GM23338 (cell line): ENCODE measurements at regions not wholly inside any gene's neighbourhood (a gene's known extent, or its start where the extent isn't known, plus 50 kb on each side); places are given as distances from the start of the nearest gene placed in this dataset.

Experiments used
- CREB1 ChIP-seq: fragments of 250-450 bp; sonication (Bioruptor Pico); IDR thresholded peaks from 2 replicates; pipeline ENCODE4 v1.5.0; 2020; ENCODE audit warnings: low read depth, mild to moderate bottlenecking, moderate library complexity
- EZH2 ChIP-seq: fragments of 200-600 bp; sonication (generic); IDR thresholded peaks from one replicate; pipeline ENCODE4 v1.8.0; 2017; ENCODE audit warnings: antibody characterized with exemption, mild to moderate bottlenecking, low read depth; ENCODE audit not compliant: unreplicated experiment
- EZH2phosphoT487 ChIP-seq: fragments of 200-600 bp; sonication (generic); IDR thresholded peaks from one replicate; pipeline ENCODE4 v1.8.1; 2018; ENCODE audit warnings: antibody characterized with exemption; ENCODE audit not compliant: unreplicated experiment
- POLR2AphosphoS5 ChIP-seq: IDR thresholded peaks from 2 replicates; pipeline ENCODE4 v1.6.1; 2016; ENCODE audit warnings: antibody characterized with exemption, low read depth
- ZNF114 ChIP-seq: fragments of 250-450 bp; sonication (Bioruptor Pico); IDR thresholded peaks from 2 replicates; pipeline ENCODE4 v1.5.0; 2020; ENCODE audit warnings: mild to moderate bottlenecking, moderate library complexity
- TF ChIP-seq, protein P1 (sequence below), 2 experiments: fragments of 200-600 bp in 1 of 2; sonication (generic) in 1 of 2; conservative IDR thresholded peaks; 2 replicates each; pipeline versions ENCODE4 v1.5.1 to v1.6.1; 2016 to 2017; ENCODE audit warnings: antibody characterized with exemption in 2 of 2, low read depth in 2 of 2, mild to moderate bottlenecking in 2 of 2, moderate library complexity in 1 of 2
- TF ChIP-seq, protein P2 (sequence below): IDR thresholded peaks from one replicate; pipeline ENCODE4 v1.6.1; 2018; ENCODE audit warnings: antibody characterized with exemption; ENCODE audit not compliant: unreplicated experiment

DNA sequence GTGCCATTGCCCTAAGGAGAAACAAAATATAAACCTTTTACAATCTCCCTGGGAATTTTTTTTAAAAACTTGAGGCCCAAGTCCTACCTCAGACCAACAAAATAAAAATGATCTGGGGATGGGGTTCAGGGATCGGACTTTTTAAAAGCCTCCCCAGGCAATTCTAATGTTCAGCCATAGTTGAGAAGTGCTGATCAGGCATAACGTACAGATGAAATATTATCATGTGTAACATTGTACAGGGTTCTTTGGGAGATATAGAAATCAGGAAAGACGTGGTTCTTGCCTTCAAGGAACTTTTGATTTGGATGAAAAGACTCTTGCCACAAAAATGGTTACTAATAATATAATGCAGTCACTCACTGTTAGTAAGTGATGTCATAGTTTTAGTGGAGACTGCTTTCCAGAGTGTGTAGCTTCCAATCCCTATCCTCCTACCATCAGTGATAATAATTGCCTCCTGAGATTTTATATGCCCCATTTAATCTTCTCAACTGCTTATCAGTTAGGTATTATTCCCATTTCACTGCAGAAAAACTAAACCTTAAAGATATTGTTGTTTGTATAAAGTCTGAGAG, 135.6 kb downstream of the BRMS1L start:
- TF ChIP-seq, protein P1, sequence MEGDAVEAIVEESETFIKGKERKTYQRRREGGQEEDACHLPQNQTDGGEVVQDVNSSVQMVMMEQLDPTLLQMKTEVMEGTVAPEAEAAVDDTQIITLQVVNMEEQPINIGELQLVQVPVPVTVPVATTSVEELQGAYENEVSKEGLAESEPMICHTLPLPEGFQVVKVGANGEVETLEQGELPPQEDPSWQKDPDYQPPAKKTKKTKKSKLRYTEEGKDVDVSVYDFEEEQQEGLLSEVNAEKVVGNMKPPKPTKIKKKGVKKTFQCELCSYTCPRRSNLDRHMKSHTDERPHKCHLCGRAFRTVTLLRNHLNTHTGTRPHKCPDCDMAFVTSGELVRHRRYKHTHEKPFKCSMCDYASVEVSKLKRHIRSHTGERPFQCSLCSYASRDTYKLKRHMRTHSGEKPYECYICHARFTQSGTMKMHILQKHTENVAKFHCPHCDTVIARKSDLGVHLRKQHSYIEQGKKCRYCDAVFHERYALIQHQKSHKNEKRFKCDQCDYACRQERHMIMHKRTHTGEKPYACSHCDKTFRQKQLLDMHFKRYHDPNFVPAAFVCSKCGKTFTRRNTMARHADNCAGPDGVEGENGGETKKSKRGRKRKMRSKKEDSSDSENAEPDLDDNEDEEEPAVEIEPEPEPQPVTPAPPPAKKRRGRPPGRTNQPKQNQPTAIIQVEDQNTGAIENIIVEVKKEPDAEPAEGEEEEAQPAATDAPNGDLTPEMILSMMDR (conservative IDR thresholded peaks at IDR 0.05; ENCODE audit: low read depth in 2 of 2), result no peak
- no peak for TF ChIP-seq EZH2phosphoT487
- no peak for TF ChIP-seq EZH2
- no peak for TF ChIP-seq POLR2AphosphoS5
- TF ChIP-seq, protein P2, sequence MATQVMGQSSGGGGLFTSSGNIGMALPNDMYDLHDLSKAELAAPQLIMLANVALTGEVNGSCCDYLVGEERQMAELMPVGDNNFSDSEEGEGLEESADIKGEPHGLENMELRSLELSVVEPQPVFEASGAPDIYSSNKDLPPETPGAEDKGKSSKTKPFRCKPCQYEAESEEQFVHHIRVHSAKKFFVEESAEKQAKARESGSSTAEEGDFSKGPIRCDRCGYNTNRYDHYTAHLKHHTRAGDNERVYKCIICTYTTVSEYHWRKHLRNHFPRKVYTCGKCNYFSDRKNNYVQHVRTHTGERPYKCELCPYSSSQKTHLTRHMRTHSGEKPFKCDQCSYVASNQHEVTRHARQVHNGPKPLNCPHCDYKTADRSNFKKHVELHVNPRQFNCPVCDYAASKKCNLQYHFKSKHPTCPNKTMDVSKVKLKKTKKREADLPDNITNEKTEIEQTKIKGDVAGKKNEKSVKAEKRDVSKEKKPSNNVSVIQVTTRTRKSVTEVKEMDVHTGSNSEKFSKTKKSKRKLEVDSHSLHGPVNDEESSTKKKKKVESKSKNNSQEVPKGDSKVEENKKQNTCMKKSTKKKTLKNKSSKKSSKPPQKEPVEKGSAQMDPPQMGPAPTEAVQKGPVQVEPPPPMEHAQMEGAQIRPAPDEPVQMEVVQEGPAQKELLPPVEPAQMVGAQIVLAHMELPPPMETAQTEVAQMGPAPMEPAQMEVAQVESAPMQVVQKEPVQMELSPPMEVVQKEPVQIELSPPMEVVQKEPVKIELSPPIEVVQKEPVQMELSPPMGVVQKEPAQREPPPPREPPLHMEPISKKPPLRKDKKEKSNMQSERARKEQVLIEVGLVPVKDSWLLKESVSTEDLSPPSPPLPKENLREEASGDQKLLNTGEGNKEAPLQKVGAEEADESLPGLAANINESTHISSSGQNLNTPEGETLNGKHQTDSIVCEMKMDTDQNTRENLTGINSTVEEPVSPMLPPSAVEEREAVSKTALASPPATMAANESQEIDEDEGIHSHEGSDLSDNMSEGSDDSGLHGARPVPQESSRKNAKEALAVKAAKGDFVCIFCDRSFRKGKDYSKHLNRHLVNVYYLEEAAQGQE, result no peak
- no peak for TF ChIP-seq CREB1
- no peak for TF ChIP-seq ZNF114 (CRISPR knock-in tag)
